Heart left ventricle (tissue), 13 donors: ENCODE measurements at regions not wholly inside any gene's neighbourhood (a gene's known extent, or its start where the extent isn't known, plus 50 kb on each side); places are given as distances from the start of the nearest gene placed in this dataset.

Source experiments
- POLR2A ChIP-seq, 2 donors: fragments of 450-650 bp; IDR thresholded peaks; one replicate each; pipeline ENCODE4 v1.6.1; 2017; ENCODE audit warnings: antibody characterized with exemption in 2 of 2, mild to moderate bottlenecking in 2 of 2, moderate library complexity in 2 of 2
- TF ChIP-seq, protein P1 (sequence below), 12 donors: fragments of 200-600 bp; sonication (generic) in 4 of 12; IDR thresholded peaks; one replicate each; pipeline versions ENCODE4 v1.5.0 to v1.8.0; 2018 to 2022; ENCODE audit warnings: antibody characterized with exemption in 12 of 12, mild to moderate bottlenecking in 5 of 12
- donor health status: ischemic (EF 13 %, LVEDD 7.1; RV severe dilation, severe dysfunction).
- donor health status: DM: no; HTN: yes; CAD: no.
- donor health status: DM: no; HTN: no; CAD: no.
- donor health status: ischemic (EF 25% LVEDD 6.9; RV normal size, moderate dysfunction).
- donor health status: ischemic (EF 25% LVEDD 5.7; RV mildly dilated, moderate dysfunction).
- donor health status: ischemic (EF 35%, LVEDD 5.7; RV mildly dilated, moderate dysfunction).
- donor health status: nonischemic (EF 11% LVEDD 7.7; RV severe dilation, severe dysfunction).
- donor health status: DM: yes; HTN: yes; CAD: no.
- donor health status: PGD.
- donor health status: ischemic (EF 29% LVEDD 5.4; RV normal size, mild dysfunction).
- donor health status: nonischemic (EF 23%, LVEDD 6.1; RV moderate dilation, normal function).

- TF ChIP-seq POLR2A (IDR thresholded peaks at IDR 0.05) = no peak
- TF ChIP-seq, protein P1, sequence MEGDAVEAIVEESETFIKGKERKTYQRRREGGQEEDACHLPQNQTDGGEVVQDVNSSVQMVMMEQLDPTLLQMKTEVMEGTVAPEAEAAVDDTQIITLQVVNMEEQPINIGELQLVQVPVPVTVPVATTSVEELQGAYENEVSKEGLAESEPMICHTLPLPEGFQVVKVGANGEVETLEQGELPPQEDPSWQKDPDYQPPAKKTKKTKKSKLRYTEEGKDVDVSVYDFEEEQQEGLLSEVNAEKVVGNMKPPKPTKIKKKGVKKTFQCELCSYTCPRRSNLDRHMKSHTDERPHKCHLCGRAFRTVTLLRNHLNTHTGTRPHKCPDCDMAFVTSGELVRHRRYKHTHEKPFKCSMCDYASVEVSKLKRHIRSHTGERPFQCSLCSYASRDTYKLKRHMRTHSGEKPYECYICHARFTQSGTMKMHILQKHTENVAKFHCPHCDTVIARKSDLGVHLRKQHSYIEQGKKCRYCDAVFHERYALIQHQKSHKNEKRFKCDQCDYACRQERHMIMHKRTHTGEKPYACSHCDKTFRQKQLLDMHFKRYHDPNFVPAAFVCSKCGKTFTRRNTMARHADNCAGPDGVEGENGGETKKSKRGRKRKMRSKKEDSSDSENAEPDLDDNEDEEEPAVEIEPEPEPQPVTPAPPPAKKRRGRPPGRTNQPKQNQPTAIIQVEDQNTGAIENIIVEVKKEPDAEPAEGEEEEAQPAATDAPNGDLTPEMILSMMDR (IDR thresholded peaks at IDR 0.05) = no peak
Measured at GRCh38 chr13:104796581-104796980, 1730.4 kb upstream of the SLC10A2 start.
